ENCODE measurements at regions not wholly inside any gene's neighbourhood (a gene's known extent, or its start where the extent isn't known, plus 50 kb on each side); places are given as distances from the start of the nearest gene placed in this dataset.
"Not testable (repeated sequence)": the region's sequence is repeated elsewhere in the genome, so short reads cannot be mapped to it uniquely, and the experiment has no call there.

- peaks cover 23% of the 10 kb centered on the region for H3K27me3 ChIP-seq (ENCODE audit: control insufficient read depth, extremely low read depth, insufficient read depth, low read length)
- no peak overlapping the region for H3K9ac ChIP-seq (ENCODE audit: control insufficient read depth, extremely low read depth, insufficient read depth, low read length)
- H4K20me1 ChIP-seq (ENCODE audit: control insufficient read depth, extremely low read depth, insufficient read depth, low read length), result no peaks in the 10 kb centered on the region
- peak; percentile 37 for TF ChIP-seq EZH2 (IDR thresholded peaks at IDR 0.05; ENCODE audit: low read length)
- TF ChIP-seq CTCF (optimal IDR thresholded peaks at IDR 0.05 in 1 of 3, IDR thresholded peaks at IDR 0.05 in 1 of 3, conservative IDR thresholded peaks at IDR 0.05 in 1 of 3; ENCODE audit: extremely low read depth in 1 of 3, insufficient read depth in 2 of 3, low read length in 3 of 3), result no peak
- DNase-seq (ENCODE audit: low read depth, low spot score) (no peak), FAIRE-seq (no peak)
- H3K4me2 ChIP-seq (ENCODE audit: control insufficient read depth, extremely low read depth, insufficient read depth, low read depth, low read length), result peak overlapping the region; percentile 16
- H3K36me3 ChIP-seq (ENCODE audit: control insufficient read depth in 2 of 2, extremely low read depth in 1 of 2, insufficient read depth in 2 of 2, low read length in 2 of 2), result no peaks in the 10 kb centered on the region
- dilution Hi-C loops (cut with MboI; ENCODE audit: extremely low pct_ligation_motif_present, low sequenced_read_pairs), result no loop called here
- no peak overlapping the region for H2AFZ ChIP-seq (ENCODE audit: control insufficient read depth, low read length)
- H3K4me3 ChIP-seq (ENCODE audit: control insufficient read depth in 2 of 3, extremely low read depth in 1 of 3, insufficient read depth in 2 of 3, low read depth in 1 of 3, low read length in 3 of 3), result no peak overlapping the region
- H3K4me1 ChIP-seq (ENCODE audit: control insufficient read depth, extremely low read depth, insufficient read depth, low read length), result no peaks in the 10 kb centered on the region
- H3K9me1 ChIP-seq (ENCODE audit: control insufficient read depth, extremely low read depth, insufficient read depth, low read length), result no peaks in the 10 kb centered on the region
- no peaks in the 10 kb centered on the region for H3K9me3 ChIP-seq (ENCODE audit: control insufficient read depth, low read depth, low read length)
- no peaks in the 10 kb centered on the region for H3K79me2 ChIP-seq (ENCODE audit: control insufficient read depth, insufficient read depth, low read length)
- H3K27ac ChIP-seq (ENCODE audit: control insufficient read depth, insufficient read depth, low read length), result no peak overlapping the region
Measured at GRCh38 chr19:14265290-14266036, 59.5 kb upstream of the ADGRL1 start.

- H4K20me1 ChIP-seq (ENCODE audit: control insufficient read depth, extremely low read depth, insufficient read depth, low read length); H3K4me1 ChIP-seq (ENCODE audit: control insufficient read depth, extremely low read depth, insufficient read depth, low read length); H3K9me1 ChIP-seq (ENCODE audit: control insufficient read depth, extremely low read depth, insufficient read depth, low read length); H3K36me3 ChIP-seq (ENCODE audit: control insufficient read depth in 2 of 2, extremely low read depth in 1 of 2, insufficient read depth in 2 of 2, low read length in 2 of 2); H3K9me3 ChIP-seq (ENCODE audit: control insufficient read depth, low read depth, low read length); H3K79me2 ChIP-seq (ENCODE audit: control insufficient read depth, insufficient read depth, low read length); H3K27ac ChIP-seq (ENCODE audit: control insufficient read depth, insufficient read depth, low read length); H3K4me2 ChIP-seq (ENCODE audit: control insufficient read depth, extremely low read depth, insufficient read depth, low read depth, low read length); H3K4me3 ChIP-seq (ENCODE audit: control insufficient read depth in 2 of 3, extremely low read depth in 1 of 3, insufficient read depth in 2 of 3, low read depth in 1 of 3, low read length in 3 of 3); H3K9ac ChIP-seq (ENCODE audit: control insufficient read depth, extremely low read depth, insufficient read depth, low read length); H3K27me3 ChIP-seq (ENCODE audit: control insufficient read depth, extremely low read depth, insufficient read depth, low read length); dilution Hi-C loops (cut with MboI; ENCODE audit: extremely low pct_ligation_motif_present, low sequenced_read_pairs); DNase-seq (ENCODE audit: low read depth, low spot score): not testable (repeated sequence)
- FAIRE-seq, result peak; percentile 75
- H2AFZ ChIP-seq (ENCODE audit: control insufficient read depth, low read length), result peak overlapping the region; percentile 69
Measured at GRCh38 chr19:14255902-14256649, 50.1 kb upstream of the ADGRL1 start.

All from keratinocyte (primary cell).